GM10266 (cell line): ENCODE measurements at regions not wholly inside any gene's neighbourhood (a gene's known extent, or its start where the extent isn't known, plus 50 kb on each side); places are given as distances from the start of the nearest gene placed in this dataset.

Source experiments
- DNase-seq: peaks from one replicate; pipeline ENCODE4 v3.0.0; 2012; ENCODE audit errors: extremely low spot score
- CTCF ChIP-seq: IDR thresholded peaks from 2 replicates; pipeline ENCODE4 v1.5.1; 2012; ENCODE audit warnings: mild to moderate bottlenecking, low read depth; ENCODE audit not compliant: control insufficient read depth, insufficient read depth; ENCODE audit errors: missing control alignments

DNA sequence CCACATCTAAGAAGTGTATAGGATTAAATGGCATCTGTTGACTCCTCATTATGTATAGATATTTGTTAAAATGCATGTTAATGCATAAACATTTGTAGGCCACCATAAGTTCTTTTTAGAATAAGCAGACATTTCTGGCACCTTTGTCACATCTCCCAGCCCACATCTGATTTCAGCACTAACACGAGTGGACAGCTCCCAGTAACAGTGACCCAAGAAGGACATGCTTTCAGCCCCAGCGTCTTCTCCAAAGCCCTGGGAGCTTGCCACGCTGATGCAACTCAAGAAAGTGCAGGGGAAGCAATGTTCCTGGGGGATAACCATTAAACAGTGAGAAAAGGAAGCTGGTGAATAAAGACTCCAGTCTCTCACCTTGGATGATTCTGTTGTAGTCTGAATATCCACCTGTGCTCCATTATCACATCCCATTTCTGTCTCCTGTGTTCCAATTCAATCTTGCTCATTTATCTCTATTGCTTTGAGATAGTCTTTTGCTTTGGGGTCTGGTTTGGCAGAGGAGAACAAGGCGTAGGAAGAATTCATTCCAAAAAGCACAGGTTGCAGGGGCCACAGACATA, 182.6 kb upstream of the THSD7B start:
- TF ChIP-seq CTCF: no peak
- DNase-seq: peak; percentile 15

- no peak for TF ChIP-seq CTCF
- DNase-seq: no peak
Observed at GRCh38 chr2:136572335-136572734, 193.0 kb upstream of the THSD7B start.

- no peak for DNase-seq
- no peak for TF ChIP-seq CTCF
Observed at GRCh38 chr2:136557203-136557602, 208.1 kb upstream of the THSD7B start.

- TF ChIP-seq CTCF: no peak
- no peak for DNase-seq
Observed at GRCh38 chr2:136550181-136550580, 215.2 kb upstream of the THSD7B start.

- DNase-seq: no peak
- TF ChIP-seq CTCF: no peak
Observed at GRCh38 chr2:136539355-136539754, 226.0 kb upstream of the THSD7B start.

DNA sequence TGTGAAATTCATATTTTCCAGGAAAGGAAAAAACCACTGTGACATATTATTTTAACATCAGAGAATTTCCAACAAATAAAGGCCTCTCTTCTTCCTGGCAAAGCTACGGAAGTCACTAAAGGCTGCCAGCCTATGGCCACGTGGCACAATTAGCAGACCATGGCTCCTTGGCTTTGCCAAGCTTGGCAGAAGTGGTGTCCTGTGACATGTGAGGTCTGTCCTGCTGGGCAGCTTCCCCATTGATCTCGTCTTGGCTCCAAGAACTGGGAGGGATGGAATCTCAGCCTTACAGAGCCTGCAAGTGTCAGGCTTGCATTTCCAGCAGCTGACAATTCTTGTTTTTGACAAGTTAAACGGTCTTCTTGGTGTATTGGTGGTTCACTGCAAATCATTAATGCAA, 226.9 kb upstream of the THSD7B start:
- DNase-seq: no peak
- TF ChIP-seq CTCF: no peak

DNA sequence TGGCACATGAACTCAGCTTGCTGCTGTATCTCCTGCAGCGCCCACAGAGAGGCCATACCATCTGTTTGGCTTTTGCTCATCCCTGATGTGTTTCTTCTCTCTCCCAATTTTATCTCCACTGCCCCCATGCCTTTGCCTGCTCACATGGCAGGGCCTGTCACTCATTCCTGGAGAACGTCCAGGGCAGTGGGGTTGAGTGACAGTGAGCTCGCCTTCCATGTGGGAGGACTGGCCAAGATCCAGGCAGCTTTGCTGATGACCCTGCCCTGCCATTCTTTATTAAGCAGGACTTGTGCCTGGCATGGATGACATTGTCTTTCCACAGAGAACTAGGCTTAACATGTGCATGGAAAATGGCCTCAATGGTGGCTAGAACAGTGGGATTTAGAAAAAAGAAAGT, 230.5 kb upstream of the THSD7B start:
- TF ChIP-seq CTCF: no peak
- DNase-seq: no peak
